ENCODE measurements at regions not wholly inside any gene's neighbourhood (a gene's known extent, or its start where the extent isn't known, plus 50 kb on each side); places are given as distances from the start of the nearest gene placed in this dataset.

- no peak for TF ChIP-seq POLR2A (IDR thresholded peaks at IDR 0.05; ENCODE audit: low read depth)
- no peak for TF ChIP-seq CTCF (IDR thresholded peaks at IDR 0.05)
- TF ChIP-seq EP300 (IDR thresholded peaks at IDR 0.05), result no peak
These were observed 236.2 kb upstream of the KLF14 start for GRCh38 chr7:130970196-130970595.

Data from esophagus muscularis mucosa (tissue), 4 donors.